Ovary (tissue), 7 donors: ENCODE measurements at regions not wholly inside any gene's neighbourhood (a gene's known extent, or its start where the extent isn't known, plus 50 kb on each side); places are given as distances from the start of the nearest gene placed in this dataset.
"Not testable (repeated sequence)": the region's sequence is repeated elsewhere in the genome, so short reads cannot be mapped to it uniquely, and the experiment has no call there.

Source experiments
- DNase-seq, 5 donors: peaks; one replicate each; pipeline ENCODE4 v3.0.0-alpha.2; 2019 to 2020
- H3K27ac ChIP-seq, 2 donors: fragments of 200-600 bp; one replicate each; pipeline versions ENCODE4 v1.5.1 to v1.8.0; 2019 to 2022
- H3K27me3 ChIP-seq: fragments of 200-600 bp; one replicate; pipeline ENCODE4 v1.8.0; 2022
- H3K36me3 ChIP-seq: fragments of 200-600 bp; sonication (generic); one replicate; pipeline ENCODE4 v1.5.1; 2019
- H3K4me1 ChIP-seq: one replicate; pipeline ENCODE4 v1.8.1; 2013; ENCODE audit warnings: mild to moderate bottlenecking, moderate library complexity; ENCODE audit not compliant: insufficient read depth
- H3K4me3 ChIP-seq: fragments of 200-600 bp; sonication (generic); one replicate; pipeline ENCODE4 v1.5.1; 2017
- H3K9me3 ChIP-seq, 2 donors: fragments of 200-600 bp in 1 of 2; sonication (generic) in 1 of 2; one replicate each; pipeline versions ENCODE4 v1.5.1 to v1.8.1; 2013 to 2019; ENCODE audit warnings: mild to moderate bottlenecking in 1 of 2, moderate library complexity in 1 of 2
- EP300 ChIP-seq: sonication (generic); formaldehyde crosslinking; IDR thresholded peaks from one replicate; pipeline ENCODE4 v1.6.1; 2017; ENCODE audit warnings: antibody characterized with exemption
- POLR2A ChIP-seq: fragments of 450-650 bp; IDR thresholded peaks from one replicate; pipeline ENCODE4 v1.6.1; 2017; ENCODE audit warnings: antibody characterized with exemption, mild to moderate bottlenecking, moderate library complexity
- WGBS, 3 donors: extraction: QIAGEN DNeasy Blood & Tissue Kit in 1 of 3; methylation state at CpG; one replicate each; pipeline versions ENCODE4 v1.1.5 to v1.1.7; 2013 to 2017; 5-methylcytosine and 5-hydroxymethylcytosine counted together
- intact Hi-C, 4 donors: fragments of 100-400 bp; cut with DNase I; formaldehyde crosslinking; loops; one replicate each; pipeline versions ENCODE4 v1.11.0 to v1.15.1; 2022 to 2023
- TF ChIP-seq, protein P1 (sequence below), 3 donors: fragments of 450-650 bp in 2 of 3; fragments of 200-600 bp in 1 of 3; IDR thresholded peaks; one replicate each; pipeline versions ENCODE4 v1.5.1 to v1.8.0; 2016 to 2022; ENCODE audit warnings: antibody characterized with exemption in 3 of 3, mild to moderate bottlenecking in 1 of 3
- donor health status: DM: no; HTN: no; CAD: no; lungs with moderate emphysema.
- donor health status: DM: no; HTN: no; CAD: no.
- donor health status: Bipolar disorder and iron deficiency.
- donor health status: DM: no; HTN: no; CAD: no.
- donor health status: DM: yes; HTN: yes; CAD: no.

DNA sequence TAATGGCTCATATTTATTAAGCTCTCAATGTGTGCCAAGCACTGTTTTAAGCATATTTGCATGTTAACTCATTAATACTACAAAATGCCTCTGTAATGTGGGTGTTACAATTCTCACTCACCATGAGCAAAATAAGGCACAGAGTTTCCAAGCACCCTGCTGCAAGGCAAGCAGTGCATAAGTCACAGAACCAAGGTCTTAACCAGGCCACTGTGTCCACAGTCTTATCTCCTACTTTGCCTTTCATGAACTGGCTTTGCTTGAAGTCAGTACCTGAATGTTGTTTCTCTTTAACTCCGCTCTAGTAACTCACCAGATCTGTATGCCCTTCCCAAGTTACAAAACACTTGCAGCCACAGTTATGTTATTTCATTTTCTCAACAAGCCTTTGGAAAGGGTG lies 1372.7 kb downstream of the AACS start:
- no peaks in the 10 kb centered on the region for H3K27me3 ChIP-seq
- no peak overlapping the region for H3K4me3 ChIP-seq
- no peaks in the 10 kb centered on the region for H3K36me3 ChIP-seq
- 82 to 94% (median 88%) methylated on average over 1 of the region's 1 CpG for whole genome bisulfite sequencing, 3 donors
- intact Hi-C loops: no loop called here
- H3K9me3 ChIP-seq: no peaks in the 10 kb centered on the region
- H3K4me1 ChIP-seq: no peaks in the 10 kb centered on the region
- no peak for TF ChIP-seq POLR2A
- no peak overlapping the region for H3K27ac ChIP-seq
- no peak for DNase-seq

DNA sequence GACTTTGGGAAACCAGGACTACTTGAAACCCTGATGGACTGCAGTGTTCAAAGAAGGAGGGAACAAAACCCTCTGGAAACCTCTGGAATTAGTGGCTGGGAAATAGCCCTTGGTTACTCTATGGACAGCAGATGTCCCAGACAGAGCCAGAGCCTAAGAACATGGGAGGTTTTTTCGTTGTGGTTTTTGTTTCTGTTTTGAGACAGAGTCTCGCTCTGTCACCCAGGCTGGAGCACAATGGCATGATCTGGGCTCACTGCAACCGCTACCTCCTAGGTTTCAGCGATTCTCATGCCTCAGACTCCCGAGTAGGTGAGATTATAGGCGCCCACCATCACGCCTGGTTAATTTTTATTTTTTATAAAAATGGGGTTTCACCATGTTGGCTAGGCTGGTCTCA lies 1378.7 kb downstream of the AACS start:
- TF ChIP-seq EP300 (no peak), POLR2A (no peak)
- TF ChIP-seq, protein P1, sequence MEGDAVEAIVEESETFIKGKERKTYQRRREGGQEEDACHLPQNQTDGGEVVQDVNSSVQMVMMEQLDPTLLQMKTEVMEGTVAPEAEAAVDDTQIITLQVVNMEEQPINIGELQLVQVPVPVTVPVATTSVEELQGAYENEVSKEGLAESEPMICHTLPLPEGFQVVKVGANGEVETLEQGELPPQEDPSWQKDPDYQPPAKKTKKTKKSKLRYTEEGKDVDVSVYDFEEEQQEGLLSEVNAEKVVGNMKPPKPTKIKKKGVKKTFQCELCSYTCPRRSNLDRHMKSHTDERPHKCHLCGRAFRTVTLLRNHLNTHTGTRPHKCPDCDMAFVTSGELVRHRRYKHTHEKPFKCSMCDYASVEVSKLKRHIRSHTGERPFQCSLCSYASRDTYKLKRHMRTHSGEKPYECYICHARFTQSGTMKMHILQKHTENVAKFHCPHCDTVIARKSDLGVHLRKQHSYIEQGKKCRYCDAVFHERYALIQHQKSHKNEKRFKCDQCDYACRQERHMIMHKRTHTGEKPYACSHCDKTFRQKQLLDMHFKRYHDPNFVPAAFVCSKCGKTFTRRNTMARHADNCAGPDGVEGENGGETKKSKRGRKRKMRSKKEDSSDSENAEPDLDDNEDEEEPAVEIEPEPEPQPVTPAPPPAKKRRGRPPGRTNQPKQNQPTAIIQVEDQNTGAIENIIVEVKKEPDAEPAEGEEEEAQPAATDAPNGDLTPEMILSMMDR (IDR thresholded peaks at IDR 0.05): no peak
- Histone ChIP-seq H3K4me3 (no peak overlapping the region), H3K27ac (no peak overlapping the region), H3K36me3 (no peaks in the 10 kb centered on the region), H3K27me3 (no peaks in the 10 kb centered on the region), H3K9me3 (no peaks in the 10 kb centered on the region), H3K4me1 (no peaks in the 10 kb centered on the region)
- no peak for DNase-seq
- intact Hi-C loops: no loop called here
- WGBS, 3 donors: 68 to 88% (median 85%) methylated on average over 7 of the region's 7 CpGs

DNA sequence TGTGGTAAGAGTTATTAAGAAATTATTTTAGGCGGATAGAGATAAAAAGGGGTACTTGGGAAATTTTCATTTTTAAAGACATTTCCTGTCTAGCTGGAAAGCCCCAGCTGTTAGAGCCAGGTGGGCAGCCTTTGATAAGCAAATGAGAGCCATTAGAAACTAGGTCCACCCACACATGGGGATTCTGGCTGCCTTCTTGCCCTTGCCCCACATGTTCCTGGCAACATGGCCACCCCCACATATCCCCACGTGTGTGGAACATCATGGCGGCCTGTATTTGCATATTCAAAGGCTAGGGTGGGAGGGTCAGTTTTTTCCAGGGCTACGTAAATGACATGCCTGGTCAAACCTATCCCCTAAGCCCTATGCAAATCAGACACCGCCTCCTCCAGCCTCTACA lies 1382.1 kb downstream of the AACS start:
- WGBS, 3 donors: 59 to 73% (median 68%) methylated on average over 5 of the region's 5 CpGs
- intact Hi-C loops: no loop called here
- H3K27ac ChIP-seq: no peak overlapping the region
- DNase-seq: no peak
- no peak overlapping the region for H3K4me3 ChIP-seq
- H3K9me3 ChIP-seq: no peaks in the 10 kb centered on the region
- H3K4me1 ChIP-seq: no peaks in the 10 kb centered on the region
- no peak for TF ChIP-seq EP300
- TF ChIP-seq, protein P1 (IDR thresholded peaks at IDR 0.05): no peak
- no peak for TF ChIP-seq POLR2A
- H3K27me3 ChIP-seq: no peaks in the 10 kb centered on the region
- no peaks in the 10 kb centered on the region for H3K36me3 ChIP-seq

DNA sequence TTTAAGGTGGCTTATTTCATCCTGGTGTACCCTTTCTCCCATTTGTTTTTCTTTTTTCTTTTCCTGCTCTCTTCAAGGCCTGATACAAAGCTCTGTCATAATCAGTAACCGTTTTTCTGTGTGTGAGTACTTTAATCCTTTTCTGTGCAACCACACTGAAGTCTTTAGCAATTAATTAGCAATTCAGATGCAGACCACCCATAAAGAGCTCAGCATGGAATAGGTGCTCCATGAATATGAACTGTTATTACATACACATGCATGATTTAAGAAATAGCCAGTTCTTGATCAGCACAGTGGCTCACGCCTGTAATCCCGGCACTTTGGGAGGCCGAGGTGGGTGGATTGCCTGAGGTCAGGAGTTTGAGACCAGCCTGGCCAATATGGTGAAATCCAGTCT lies 1386.6 kb downstream of the AACS start:
- Histone ChIP-seq H3K9me3 (no peaks in the 10 kb centered on the region), H3K27me3 (no peaks in the 10 kb centered on the region), H3K4me3 (no peak overlapping the region), H3K27ac (no peak overlapping the region), H3K36me3 (no peaks in the 10 kb centered on the region), H3K4me1 (no peaks in the 10 kb centered on the region)
- intact Hi-C loops: no loop called here
- 45 to 66% (median 46%) methylated on average over 4 of the region's 4 CpGs for WGBS, 3 donors
- no peak for TF ChIP-seq EP300
- no peak for TF ChIP-seq POLR2A
- TF ChIP-seq, protein P1 (IDR thresholded peaks at IDR 0.05): no peak
- DNase-seq: no peak

DNA sequence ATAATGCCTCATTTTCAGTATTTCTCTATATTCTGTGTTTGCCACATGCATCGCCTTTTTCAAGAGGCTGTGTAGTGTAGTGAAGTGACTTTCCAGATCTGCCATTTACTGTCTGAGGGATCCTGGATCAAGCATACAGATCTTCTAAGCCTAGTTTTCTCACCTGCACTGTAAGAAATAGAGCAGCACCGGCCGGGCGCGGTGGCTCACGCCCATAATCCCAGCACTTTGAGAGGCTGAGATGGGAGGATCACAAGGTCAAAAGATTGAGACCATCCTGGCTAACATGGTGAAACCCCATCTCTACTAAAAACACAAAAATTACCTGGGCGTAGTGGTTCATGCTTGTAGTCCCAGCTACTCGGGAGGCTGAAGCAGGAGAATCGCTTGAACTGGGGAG lies 1387.5 kb downstream of the AACS start:
- H3K4me1 ChIP-seq, H3K9me3 ChIP-seq, H3K27me3 ChIP-seq, H3K4me3 ChIP-seq, H3K36me3 ChIP-seq, intact Hi-C loops, DNase-seq, H3K27ac ChIP-seq: not testable (repeated sequence)
- 91 to 95% (median 92%) methylated on average over 9 of the region's 9 CpGs for WGBS, 3 donors

DNA sequence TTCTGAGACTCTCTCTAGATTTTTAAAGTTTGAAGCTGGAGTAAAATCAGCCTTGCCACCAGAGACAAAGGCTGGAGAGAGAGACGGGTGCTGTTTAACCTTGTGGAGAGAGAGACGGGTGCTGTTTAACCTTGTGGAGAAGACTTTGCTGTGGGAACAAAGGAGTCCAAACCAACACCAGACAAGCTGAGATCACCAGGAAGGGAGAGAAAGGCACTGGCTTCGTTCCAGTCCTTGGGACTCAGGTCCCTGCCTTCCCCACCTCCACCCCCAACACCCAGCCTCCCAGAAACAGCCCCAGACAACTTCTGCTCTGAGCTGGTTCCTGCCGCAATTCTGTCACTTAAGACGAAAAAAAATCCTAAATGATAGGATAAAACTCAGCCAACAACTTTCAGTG lies 1389.3 kb downstream of the AACS start:
- Histone ChIP-seq H3K27ac (no peak overlapping the region), H3K9me3 (no peaks in the 10 kb centered on the region), H3K4me3 (no peak overlapping the region), H3K4me1 (no peaks in the 10 kb centered on the region), H3K36me3 (no peaks in the 10 kb centered on the region), H3K27me3 (no peaks in the 10 kb centered on the region)
- DNase-seq: no peak
- WGBS, 3 donors: 61 to 75% (median 65%) methylated on average over 5 of the region's 5 CpGs
- TF ChIP-seq POLR2A (no peak), EP300 (no peak)
- TF ChIP-seq, protein P1 (IDR thresholded peaks at IDR 0.05): no peak
- intact Hi-C loops: no loop called here
